ENCODE measurements at regions not wholly inside any gene's neighbourhood (a gene's known extent, or its start where the extent isn't known, plus 50 kb on each side); places are given as distances from the start of the nearest gene placed in this dataset.

- no peak for TF ChIP-seq CTCF (IDR thresholded peaks at IDR 0.05; ENCODE audit: low read depth, low read length, poor library complexity, severe bottlenecking)
- TF ChIP-seq EZH2phosphoT487 (IDR thresholded peaks at IDR 0.05; ENCODE audit: borderline replicate concordance, low read length): no peak
Observed at GRCh38 chr1:30485072-30485471, 238.3 kb downstream of the MATN1 start.
